Motor neuron (in vitro differentiated cells): ENCODE measurements at regions not wholly inside any gene's neighbourhood (a gene's known extent, or its start where the extent isn't known, plus 50 kb on each side); places are given as distances from the start of the nearest gene placed in this dataset.

ENCODE experiments used
- ATAC-seq, 8 experiments: fragments of 200-7000 bp; cut with Tn5 transposase; replicated peaks in 6 of 8; 2 replicates each; pipeline ENCODE4 v1.8.0; 2021; ENCODE audit warnings: mild to moderate bottlenecking in 8 of 8, moderate library complexity in 8 of 8
- H3K27ac ChIP-seq, 2 donors: fragments of 250-450 bp; sonication (Bioruptor Pico); 2 replicates each; pipeline ENCODE4 v1.9.0; 2021; ENCODE audit warnings: antibody characterized with exemption in 2 of 2, mild to moderate bottlenecking in 2 of 2, moderate library complexity in 1 of 2
- H3K4me1 ChIP-seq, 2 donors: fragments of 250-450 bp; sonication (Bioruptor Pico); replicated peaks in 1 of 2; 2 replicates each; pipeline ENCODE4 v1.6.1; 2021; ENCODE audit warnings: antibody characterized with exemption in 2 of 2, mild to moderate bottlenecking in 2 of 2, moderate library complexity in 1 of 2
- H3K4me3 ChIP-seq, 5 donors: fragments of 250-450 bp; sonication (Bioruptor Pico); 2 replicates each; pipeline ENCODE4 v1.9.0; 2021; ENCODE audit warnings: antibody characterized with exemption in 5 of 5, mild to moderate bottlenecking in 5 of 5, moderate library complexity in 4 of 5
- WGBS, 10 experiments: fragments of 450-650 bp; shearing (Covaris generic); methylation state at CpG; one replicate each; pipeline ENCODE4 v1.0.0; 2022; 5-methylcytosine and 5-hydroxymethylcytosine counted together
- in situ Hi-C, 9 experiments: fragments of 400-800 bp; cut with MboI; loops; one replicate each; pipeline ENCODE4 v1.15.0; 2021; ENCODE audit warnings: low sequenced_read_pairs in 9 of 9, low pct_unique_long_range_greater_than_20kb in 2 of 9; ENCODE audit not compliant: unreplicated experiment in 9 of 9

DNA sequence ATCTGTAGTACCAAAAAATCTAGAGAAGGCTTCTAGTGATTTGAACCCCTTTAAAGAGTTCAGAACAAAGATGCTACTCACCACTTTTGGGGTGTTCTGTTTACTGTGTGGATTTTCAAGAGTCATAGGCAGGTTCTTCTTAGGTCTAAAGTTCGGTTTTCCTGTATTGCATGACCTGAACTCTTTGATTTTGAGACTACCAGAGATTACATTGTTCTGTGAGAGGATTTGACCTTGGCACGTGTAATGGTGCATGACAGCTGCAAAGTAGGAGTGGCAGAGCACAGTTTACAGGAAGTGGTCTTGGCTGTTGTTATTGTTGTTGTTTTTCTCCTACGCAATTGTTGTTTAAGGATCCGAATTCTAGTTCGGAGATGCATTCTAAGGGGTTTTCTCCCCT, 592.7 kb downstream of the EPHA7 start:
- WGBS, 10 experiments, result 29 to 94% (median 80%) methylated on average over 1 to 5 of the region's 5 CpGs; no CpG with 5 or more reads in 1 of the 10 experiments
- ATAC-seq, result no peak
- Histone ChIP-seq H3K4me1 (peaks cover 0 to 5% of the 10 kb centered on the region in 2 donors), H3K27ac (no peak overlapping the region), H3K4me3 (no peak overlapping the region)
- in situ Hi-C loops, result no loop called here

DNA sequence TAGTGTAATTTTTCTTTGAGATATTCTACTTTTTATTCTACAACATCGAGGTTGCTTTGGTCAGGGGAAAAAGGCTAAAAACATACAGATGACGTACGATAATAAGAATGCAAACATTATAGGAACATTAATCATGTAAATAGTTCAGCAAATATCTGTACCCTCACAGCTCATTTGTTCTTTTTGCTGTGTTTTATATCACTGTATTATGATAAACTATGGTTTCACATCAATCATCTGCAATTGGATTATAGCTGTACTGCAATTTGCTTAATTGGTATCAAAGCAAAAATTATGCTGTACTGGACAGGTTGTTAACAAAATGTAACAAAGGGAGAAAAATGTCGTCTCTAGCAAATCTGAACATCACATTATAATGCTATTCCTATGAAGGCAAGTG, 597.1 kb downstream of the EPHA7 start:
- H3K4me1 ChIP-seq, result peaks cover 0 to 5% of the 10 kb centered on the region in 2 donors
- in situ Hi-C loops, result loop anchor here in 1 of 9 experiments (25.0 kb wide), 1 partner anchor 590 kb away; the partner anchor contains the start of gene EPHA7
- no peak overlapping the region for H3K27ac ChIP-seq
- no peak overlapping the region for H3K4me3 ChIP-seq
- WGBS, 10 experiments, result 0 to 83% (median 52%) methylated on average over 1 to 4 of the region's 4 CpGs; no CpG with 5 or more reads in 1 of the 10 experiments
- peak in 5 of 8 experiments; percentile 56 to 97 (median 73) for ATAC-seq

DNA sequence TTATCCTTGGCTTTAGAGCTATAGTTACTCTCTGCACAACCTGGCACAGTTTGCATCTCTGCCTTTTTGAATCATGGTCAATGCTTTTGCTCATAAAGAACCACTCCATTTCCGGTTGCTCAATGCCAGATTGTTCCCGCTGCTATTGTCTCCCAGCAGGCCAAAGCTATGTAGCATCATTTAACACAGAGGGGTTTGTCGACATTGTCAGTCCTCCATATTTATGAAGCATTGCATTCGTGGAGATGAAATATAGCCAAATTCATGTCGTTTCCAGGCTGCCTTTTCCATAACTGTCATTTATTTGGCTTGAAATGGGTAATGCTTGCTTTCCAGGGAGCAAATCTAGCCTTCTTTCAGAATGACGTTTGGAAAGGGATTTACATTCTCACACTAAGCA, 598.8 kb downstream of the EPHA7 start:
- in situ Hi-C loops, result loop anchor here in 1 of 9 experiments (25.0 kb wide), 1 partner anchor 592 kb away; the partner anchor contains the start of gene EPHA7
- H3K4me3 ChIP-seq, result no peak overlapping the region
- no peak for ATAC-seq
- H3K27ac ChIP-seq, result no peak overlapping the region
- WGBS, 10 experiments, result 2 to 83% (median 59%) methylated on average over 1 to 6 of the region's 6 CpGs
- peaks cover 0 to 5% of the 10 kb centered on the region in 2 donors for H3K4me1 ChIP-seq

DNA sequence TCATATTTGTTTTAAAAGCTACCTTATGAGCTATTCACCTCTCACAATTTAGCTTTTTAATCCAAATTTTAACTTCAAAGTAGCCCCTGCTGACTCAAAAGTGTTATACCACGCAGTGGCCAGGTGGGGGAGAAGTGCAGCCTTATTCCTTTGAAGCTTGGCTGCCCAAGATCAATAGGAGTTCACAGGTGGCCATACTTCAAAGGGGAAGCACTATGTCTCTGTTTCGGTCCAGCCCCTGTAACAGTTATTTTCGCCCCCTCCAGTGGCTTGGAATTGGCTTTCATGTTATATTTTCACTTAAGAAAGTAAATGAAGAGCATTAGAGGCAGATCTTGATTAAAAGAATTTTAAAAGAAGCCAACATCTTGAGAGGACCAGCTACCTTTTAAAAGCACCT, 608.4 kb downstream of the EPHA7 start:
- 0 to 10% (median 0%) methylated on average over 1 to 3 of the region's 3 CpGs; no CpG with 5 or more reads in 2 of the 10 experiments for WGBS, 10 experiments
- peak in 4 of 8 experiments; percentile 16 to 76 (median 56) for ATAC-seq
- Histone ChIP-seq H3K27ac (no peak overlapping the region), H3K4me3 (no peak overlapping the region), H3K4me1 (no peaks in the 10 kb centered on the region)
- in situ Hi-C loops, result loop anchor here in 1 of 9 experiments (25.0 kb wide), 1 partner anchor 601 kb away; the partner anchor contains the start of gene EPHA7

- Histone ChIP-seq H3K4me1 (no peaks in the 10 kb centered on the region), H3K4me3 (no peak overlapping the region), H3K27ac (no peak overlapping the region)
- no peak for ATAC-seq
- WGBS, 10 experiments, result 0 to 93% (median 72%) methylated on average over 1 to 2 of the region's 2 CpGs; no CpG with 5 or more reads in 1 of the 10 experiments
- in situ Hi-C loops, result loop anchor here in 1 of 9 experiments (25.0 kb wide), 1 partner anchor 606 kb away; the partner anchor contains the start of gene EPHA7
Measured at GRCh38 chr6:92806254-92806653, 613.1 kb downstream of the EPHA7 start.

GRCh38 chr6:92791403-92791802, 628.0 kb downstream of the EPHA7 start:
- in situ Hi-C loops, result no loop called here
- WGBS, 10 experiments, result 14 to 100% (median 100%) methylated on average over 1 of the region's 1 CpG; no CpG with 5 or more reads in 2 of the 10 experiments
- no peak for ATAC-seq
- no peak overlapping the region for H3K4me3 ChIP-seq
- H3K4me1 ChIP-seq, result no peaks in the 10 kb centered on the region
- H3K27ac ChIP-seq, result no peak overlapping the region

DNA sequence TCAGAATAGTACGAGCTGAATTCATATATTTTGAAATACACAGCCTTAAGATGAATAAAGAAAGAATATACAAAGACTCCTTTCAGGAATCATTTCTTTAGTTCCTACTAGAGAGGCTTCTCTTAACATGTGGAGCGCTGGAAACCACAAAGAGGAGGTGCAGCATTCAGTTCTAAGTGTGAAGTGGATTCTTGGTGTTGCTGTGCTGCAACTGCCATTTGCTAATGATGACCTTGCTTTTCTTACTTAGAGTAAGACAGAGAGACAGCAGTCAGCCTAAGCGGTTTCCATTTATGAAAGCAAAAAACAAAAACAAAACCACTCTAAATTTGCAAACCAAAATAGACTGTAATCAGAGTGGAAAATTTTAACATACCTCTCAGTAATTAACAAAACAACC, 629.0 kb downstream of the EPHA7 start:
- Histone ChIP-seq H3K27ac (no peak overlapping the region), H3K4me1 (no peaks in the 10 kb centered on the region), H3K4me3 (no peak overlapping the region)
- peak in 1 of 8 experiments; percentile 47 for ATAC-seq
- in situ Hi-C loops, result no loop called here
- WGBS, 10 experiments, result 5 to 77% (median 71%) methylated on average over 3 of the region's 3 CpGs

- ATAC-seq, result no peak
- H3K27ac ChIP-seq, result no peak overlapping the region
- H3K4me3 ChIP-seq, result no peak overlapping the region
- H3K4me1 ChIP-seq, result peaks cover 5 to 6% of the 10 kb centered on the region in 2 donors
- WGBS, 10 experiments, result 0 to 83% (median 67%) methylated on average over 1 of the region's 1 CpG; no CpG with 5 or more reads in 5 of the 10 experiments
- in situ Hi-C loops, result no loop called here
Measured at GRCh38 chr6:92784235-92784634, 635.1 kb downstream of the EPHA7 start.

- in situ Hi-C loops, result no loop called here
- ATAC-seq, result peak in 5 of 8 experiments; percentile 66 to 96 (median 89)
- Histone ChIP-seq H3K4me1 (peaks cover 5 to 6% of the 10 kb centered on the region in 2 donors), H3K27ac (no peak overlapping the region), H3K4me3 (no peak overlapping the region)
- WGBS, 10 experiments, result 0 to 83% (median 25%) methylated on average over 1 of the region's 1 CpG; no CpG with 5 or more reads in 3 of the 10 experiments
Measured at GRCh38 chr6:92779746-92780145, 639.6 kb downstream of the EPHA7 start.

DNA sequence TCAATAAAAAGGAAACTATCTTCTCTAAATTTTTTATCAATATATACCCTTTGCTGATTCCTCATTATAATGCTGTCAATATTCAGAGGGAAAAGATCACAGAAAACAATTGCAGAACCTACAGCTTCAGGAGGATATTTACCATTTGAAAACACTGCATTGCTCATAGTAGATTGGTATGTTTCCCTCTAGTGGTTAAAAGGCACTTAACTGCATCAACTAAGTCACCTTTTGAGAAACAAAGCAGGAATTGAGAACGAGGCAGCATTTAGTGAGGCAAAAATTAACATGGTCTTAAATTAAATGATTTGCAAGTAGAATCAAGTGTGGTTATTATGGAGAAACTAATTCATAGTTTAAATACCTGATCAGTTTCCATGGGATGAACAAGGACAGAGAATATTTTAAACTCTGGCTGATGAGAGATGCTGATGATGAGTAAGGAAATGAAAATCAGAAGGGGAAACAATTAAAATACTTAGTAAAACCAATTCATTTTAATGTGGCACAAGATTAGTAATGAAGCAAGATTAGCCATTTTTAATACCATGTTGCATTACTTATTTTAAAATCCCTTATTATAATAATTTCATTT, 642.1 kb downstream of the EPHA7 start:
- in situ Hi-C loops, result no loop called here
- H3K27ac ChIP-seq, result no peak overlapping the region
- peak in 5 of 8 experiments; percentile 41 to 80 (median 51) for ATAC-seq
- H3K4me1 ChIP-seq, result peaks cover 5 to 6% of the 10 kb centered on the region in 2 donors
- WGBS, 10 experiments, result 0 to 38% (median 0%) methylated on average over 1 of the region's 1 CpG
- no peak overlapping the region for H3K4me3 ChIP-seq

DNA sequence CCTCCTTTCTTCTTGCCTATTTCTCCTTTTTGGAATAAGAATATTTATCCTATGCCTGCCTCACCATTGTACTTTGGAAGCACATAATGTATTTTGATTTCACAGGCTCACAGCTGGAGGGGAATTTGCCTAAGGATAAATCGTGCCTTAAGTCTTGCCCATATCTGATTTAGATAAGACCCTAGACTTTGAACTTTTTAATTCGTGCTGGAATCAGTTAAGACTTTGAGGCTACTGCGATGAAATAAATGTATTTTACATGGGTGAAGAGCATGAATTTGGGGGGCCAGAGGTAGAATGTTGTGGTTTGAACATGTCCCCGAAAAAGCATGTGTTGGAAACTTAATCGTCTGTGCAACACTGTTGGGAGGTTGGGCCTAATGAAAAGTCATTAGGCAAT, 648.8 kb downstream of the EPHA7 start:
- 3 to 100% (median 72%) methylated on average over 1 to 5 of the region's 5 CpGs; no CpG with 5 or more reads in 2 of the 10 experiments for WGBS, 10 experiments
- in situ Hi-C loops, result no loop called here

DNA sequence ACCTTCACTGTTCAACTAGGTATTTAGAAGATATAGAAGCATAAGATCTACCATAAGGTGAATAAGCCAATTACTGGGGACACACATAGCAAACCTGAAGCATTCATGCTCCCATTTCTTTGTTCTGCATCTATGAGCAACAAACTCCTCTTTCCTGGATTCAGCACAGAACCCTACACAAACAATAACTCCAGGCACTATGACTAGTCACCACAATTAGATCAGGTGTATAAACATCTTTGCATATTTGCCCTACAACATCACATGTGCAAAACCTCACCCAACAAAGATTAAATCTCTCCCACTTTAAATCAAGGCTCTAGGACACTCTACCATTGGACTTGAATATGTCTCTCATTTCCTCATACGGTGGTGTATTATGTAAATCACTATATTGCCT, 652.3 kb downstream of the EPHA7 start:
- no peak for ATAC-seq

More for the DNA sequence above, 648.8 kb downstream of the EPHA7 start:
- no peak for ATAC-seq
- Histone ChIP-seq H3K4me1 (peaks cover 0 to 13% of the 10 kb centered on the region in 2 donors), H3K27ac (no peak overlapping the region), H3K4me3 (no peak overlapping the region)

DNA sequence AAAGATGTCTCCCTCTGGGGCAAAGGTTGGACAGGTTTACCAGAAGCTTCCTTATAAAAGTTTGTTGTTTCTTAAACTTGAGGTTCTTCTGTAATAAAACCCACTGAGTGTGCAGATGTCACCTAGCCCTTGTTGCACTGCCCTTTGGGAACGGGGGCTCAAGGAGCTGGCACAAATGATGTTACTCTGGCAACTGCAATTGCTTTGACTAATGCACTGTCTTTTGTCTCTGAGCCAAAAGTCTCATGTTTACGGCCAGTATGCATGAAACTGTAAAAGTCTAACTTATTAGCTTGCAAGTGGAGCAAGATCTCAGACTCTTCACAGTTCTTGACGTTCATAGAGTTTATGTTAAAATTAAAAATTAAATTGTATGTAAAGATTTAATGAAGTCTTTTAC, 655.7 kb downstream of the EPHA7 start:
- Histone ChIP-seq H3K27ac (no peak overlapping the region), H3K4me1 (peaks cover 0 to 14% of the 10 kb centered on the region in 2 donors), H3K4me3 (no peak overlapping the region)
- 0 to 92% (median 83%) methylated on average over 1 to 3 of the region's 3 CpGs; no CpG with 5 or more reads in 1 of the 10 experiments for WGBS, 10 experiments
- in situ Hi-C loops, result no loop called here
- ATAC-seq, result peak in 1 of 8 experiments; percentile 71

More for the DNA sequence above, 652.3 kb downstream of the EPHA7 start:
- Histone ChIP-seq H3K4me3 (no peak overlapping the region), H3K27ac (no peak overlapping the region), H3K4me1 (peaks cover 0 to 14% of the 10 kb centered on the region in 2 donors)
- in situ Hi-C loops, result no loop called here
- 0 to 100% (median 50%) methylated on average over 1 of the region's 1 CpG; no CpG with 5 or more reads in 2 of the 10 experiments for WGBS, 10 experiments
